Smooth muscle cell (in vitro differentiated cells): ENCODE measurements at regions not wholly inside any gene's neighbourhood (a gene's known extent, or its start where the extent isn't known, plus 50 kb on each side); places are given as distances from the start of the nearest gene placed in this dataset.

Source experiments
- DNase-seq: peaks from one replicate; lab custom pipeline; 2025; ENCODE audit not compliant: unreplicated experiment; lab: John Stamatoyannopoulos, UW
- H2AFZ ChIP-seq: fragments of 200-600 bp; sonication (generic); 2 replicates; pipeline ENCODE4 v1.6.0; 2016; ENCODE audit warnings: antibody characterized with exemption, low read depth, mild to moderate bottlenecking
- H3F3A ChIP-seq: fragments of 200-600 bp; sonication (generic); 2 replicates; pipeline ENCODE4 v1.6.0; 2017; ENCODE audit warnings: antibody characterized with exemption, low read depth
- H3K27ac ChIP-seq: fragments of 200-600 bp; sonication (generic); 2 replicates; pipeline ENCODE4 v1.5.1; 2016; ENCODE audit warnings: low read depth, mild to moderate bottlenecking
- H3K27me3 ChIP-seq: fragments of 200-600 bp; sonication (generic); 2 replicates; pipeline ENCODE4 v1.6.1; 2016; ENCODE audit warnings: low read depth, mild to moderate bottlenecking
- H3K36me3 ChIP-seq: fragments of 200-600 bp; sonication (generic); 2 replicates; pipeline ENCODE4 v1.5.1; 2016; ENCODE audit warnings: low read depth
- H3K4me1 ChIP-seq: fragments of 200-600 bp; sonication (generic); 2 replicates; pipeline ENCODE4 v1.5.1; 2016; ENCODE audit warnings: low read depth
- H3K4me2 ChIP-seq: fragments of 200-600 bp; sonication (generic); 2 replicates; pipeline ENCODE4 v1.6.0; 2016; ENCODE audit warnings: mild to moderate bottlenecking
- H3K4me3 ChIP-seq: fragments of 200-600 bp; sonication (generic); 2 replicates; pipeline ENCODE4 v1.5.1; 2016; ENCODE audit warnings: mild to moderate bottlenecking
- H3K79me2 ChIP-seq: fragments of 200-600 bp; sonication (generic); 2 replicates; pipeline ENCODE4 v1.6.0; 2016; ENCODE audit warnings: low read depth, mild to moderate bottlenecking
- H3K9ac ChIP-seq: fragments of 200-600 bp; sonication (generic); 2 replicates; pipeline ENCODE4 v1.6.0; 2016; ENCODE audit warnings: low read depth
- H3K9me3 ChIP-seq: fragments of 200-600 bp; sonication (generic); replicated peaks from 2 replicates; pipeline ENCODE4 v1.5.1; 2016; ENCODE audit warnings: low read depth
- H4K20me1 ChIP-seq: fragments of 200-600 bp; sonication (generic); 2 replicates; pipeline ENCODE4 v1.6.0; 2016; ENCODE audit warnings: low read depth
- CTCF ChIP-seq: fragments of 200-600 bp; sonication (generic); IDR thresholded peaks from 2 replicates; pipeline ENCODE4 v1.5.1; 2017; ENCODE audit warnings: borderline replicate concordance, mild to moderate bottlenecking, antibody characterized with exemption; ENCODE audit not compliant: insufficient read depth, poor library complexity, severe bottlenecking
- WGBS: methylation state at CpG from one replicate; pipeline ENCODE4 v1.1.7; 2016; ENCODE audit warnings: low lambda C conversion rate; 5-methylcytosine and 5-hydroxymethylcytosine counted together

- 36% methylated on average over 6 of the region's 6 CpGs for WGBS
- Histone ChIP-seq H3K36me3 (no peaks in the 10 kb centered on the region), H3K4me3 (no peak overlapping the region), H2AFZ (no peak overlapping the region), H3F3A (no peaks in the 10 kb centered on the region), H3K9ac (no peak overlapping the region), H3K9me3 (no peaks in the 10 kb centered on the region), H4K20me1 (no peaks in the 10 kb centered on the region), H3K4me2 (no peak overlapping the region), H3K79me2 (no peaks in the 10 kb centered on the region), H3K27ac (no peak overlapping the region), H3K4me1 (peaks cover 11% of the 10 kb centered on the region), H3K27me3 (no peaks in the 10 kb centered on the region)
- DNase-seq = no peak
- TF ChIP-seq CTCF = no peak
Observed at GRCh38 chr12:71214511-71215285, 56.9 kb upstream of the TSPAN8 start.

GRCh38 chr12:71208053-71208685 is 50.4 kb upstream of the TSPAN8 start:
- WGBS = 35% methylated on average over 1 of the region's 1 CpG
- DNase-seq = no peak

More at GRCh38 chr12:71208053-71208685, 50.4 kb upstream of the TSPAN8 start:
- no peak overlapping the region for H3K4me2 ChIP-seq
- TF ChIP-seq CTCF = no peak
- no peak overlapping the region for H3K4me3 ChIP-seq
- no peak overlapping the region for H3K27ac ChIP-seq
- H4K20me1 ChIP-seq = no peaks in the 10 kb centered on the region
- peaks cover 4% of the 10 kb centered on the region for H3K36me3 ChIP-seq
- H3K79me2 ChIP-seq = no peaks in the 10 kb centered on the region
- H2AFZ ChIP-seq = no peak overlapping the region
- H3F3A ChIP-seq = no peaks in the 10 kb centered on the region
- H3K27me3 ChIP-seq = no peaks in the 10 kb centered on the region
- no peak overlapping the region for H3K9ac ChIP-seq
- no peaks in the 10 kb centered on the region for H3K9me3 ChIP-seq
- H3K4me1 ChIP-seq = no peaks in the 10 kb centered on the region
